RWPE2 (cell line): ENCODE measurements at regions not wholly inside any gene's neighbourhood (a gene's known extent, or its start where the extent isn't known, plus 50 kb on each side); places are given as distances from the start of the nearest gene placed in this dataset.

Source experiments
- ATAC-seq: fragments of 200-7000 bp; cut with Tn5 transposase; 3 replicates; pipeline ENCODE4 v1.9.1; 2021; ENCODE audit warnings: low read depth
- DNase-seq: peaks from one replicate; pipeline ENCODE4 v3.0.0-alpha.2; 2020; ENCODE audit warnings: low spot score
- H3K27ac ChIP-seq: fragments of 450-650 bp; 2 replicates; pipeline ENCODE4 v1.5.1; 2017; ENCODE audit warnings: mild to moderate bottlenecking; ENCODE audit not compliant: poor library complexity, severe bottlenecking
- H3K27me3 ChIP-seq: fragments of 250-450 bp; sonication (Bioruptor Pico); 2 replicates; pipeline ENCODE4 v1.5.1; 2021; ENCODE audit warnings: mild to moderate bottlenecking, moderate library complexity; ENCODE audit not compliant: insufficient read depth, poor library complexity, severe bottlenecking
- H3K36me3 ChIP-seq: fragments of 250-450 bp; sonication (Bioruptor Pico); 2 replicates; pipeline ENCODE4 v1.5.1; 2020; ENCODE audit warnings: low read depth, mild to moderate bottlenecking, moderate library complexity
- H3K4me1 ChIP-seq: fragments of 250-450 bp; sonication (Bioruptor Pico); 2 replicates; pipeline ENCODE4 v1.5.1; 2021; ENCODE audit warnings: mild to moderate bottlenecking, moderate library complexity; ENCODE audit not compliant: insufficient read depth, poor library complexity, severe bottlenecking
- H3K4me3 ChIP-seq: fragments of 250-450 bp; sonication (Bioruptor Pico); 2 replicates; pipeline ENCODE4 v1.5.1; 2021; ENCODE audit warnings: mild to moderate bottlenecking, moderate library complexity; ENCODE audit not compliant: severe bottlenecking
- H3K9me3 ChIP-seq: fragments of 250-450 bp; sonication (Bioruptor Pico); 2 replicates; pipeline ENCODE4 v1.5.1; 2021; ENCODE audit warnings: mild to moderate bottlenecking, moderate library complexity; ENCODE audit not compliant: severe bottlenecking
- TF ChIP-seq, protein P1 (sequence below): fragments of 450-650 bp; IDR thresholded peaks from one replicate; pipeline ENCODE4 v1.5.1; 2017; ENCODE audit warnings: mild to moderate bottlenecking, moderate library complexity; ENCODE audit not compliant: poor library complexity, severe bottlenecking

DNA sequence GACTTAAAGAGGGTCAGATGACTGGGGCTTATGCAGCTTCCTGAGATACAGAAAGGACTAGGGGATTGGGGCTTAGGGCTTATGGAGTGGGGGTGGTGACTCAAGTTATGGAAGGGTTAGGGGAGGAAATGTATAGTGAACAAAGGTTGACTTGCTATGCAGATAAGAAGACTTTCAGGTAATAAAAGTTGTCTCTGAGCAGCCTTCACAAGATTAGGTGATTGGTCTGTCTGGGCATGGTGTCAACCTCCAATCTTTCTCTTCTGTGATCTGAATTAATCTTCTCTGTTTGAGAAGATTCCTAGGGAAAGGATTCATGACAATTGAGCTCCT, 436.5 kb downstream of the SIPA1L2 start:
- H3K9me3 ChIP-seq: no peaks in the 10 kb centered on the region
- H3K4me1 ChIP-seq: no peaks in the 10 kb centered on the region
- ATAC-seq (no peak), DNase-seq (no peak)
- no peak overlapping the region for H3K4me3 ChIP-seq
- TF ChIP-seq, protein P1, sequence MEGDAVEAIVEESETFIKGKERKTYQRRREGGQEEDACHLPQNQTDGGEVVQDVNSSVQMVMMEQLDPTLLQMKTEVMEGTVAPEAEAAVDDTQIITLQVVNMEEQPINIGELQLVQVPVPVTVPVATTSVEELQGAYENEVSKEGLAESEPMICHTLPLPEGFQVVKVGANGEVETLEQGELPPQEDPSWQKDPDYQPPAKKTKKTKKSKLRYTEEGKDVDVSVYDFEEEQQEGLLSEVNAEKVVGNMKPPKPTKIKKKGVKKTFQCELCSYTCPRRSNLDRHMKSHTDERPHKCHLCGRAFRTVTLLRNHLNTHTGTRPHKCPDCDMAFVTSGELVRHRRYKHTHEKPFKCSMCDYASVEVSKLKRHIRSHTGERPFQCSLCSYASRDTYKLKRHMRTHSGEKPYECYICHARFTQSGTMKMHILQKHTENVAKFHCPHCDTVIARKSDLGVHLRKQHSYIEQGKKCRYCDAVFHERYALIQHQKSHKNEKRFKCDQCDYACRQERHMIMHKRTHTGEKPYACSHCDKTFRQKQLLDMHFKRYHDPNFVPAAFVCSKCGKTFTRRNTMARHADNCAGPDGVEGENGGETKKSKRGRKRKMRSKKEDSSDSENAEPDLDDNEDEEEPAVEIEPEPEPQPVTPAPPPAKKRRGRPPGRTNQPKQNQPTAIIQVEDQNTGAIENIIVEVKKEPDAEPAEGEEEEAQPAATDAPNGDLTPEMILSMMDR: no peak
- no peaks in the 10 kb centered on the region for H3K27me3 ChIP-seq
- H3K27ac ChIP-seq: no peak overlapping the region
- H3K36me3 ChIP-seq: no peaks in the 10 kb centered on the region

DNA sequence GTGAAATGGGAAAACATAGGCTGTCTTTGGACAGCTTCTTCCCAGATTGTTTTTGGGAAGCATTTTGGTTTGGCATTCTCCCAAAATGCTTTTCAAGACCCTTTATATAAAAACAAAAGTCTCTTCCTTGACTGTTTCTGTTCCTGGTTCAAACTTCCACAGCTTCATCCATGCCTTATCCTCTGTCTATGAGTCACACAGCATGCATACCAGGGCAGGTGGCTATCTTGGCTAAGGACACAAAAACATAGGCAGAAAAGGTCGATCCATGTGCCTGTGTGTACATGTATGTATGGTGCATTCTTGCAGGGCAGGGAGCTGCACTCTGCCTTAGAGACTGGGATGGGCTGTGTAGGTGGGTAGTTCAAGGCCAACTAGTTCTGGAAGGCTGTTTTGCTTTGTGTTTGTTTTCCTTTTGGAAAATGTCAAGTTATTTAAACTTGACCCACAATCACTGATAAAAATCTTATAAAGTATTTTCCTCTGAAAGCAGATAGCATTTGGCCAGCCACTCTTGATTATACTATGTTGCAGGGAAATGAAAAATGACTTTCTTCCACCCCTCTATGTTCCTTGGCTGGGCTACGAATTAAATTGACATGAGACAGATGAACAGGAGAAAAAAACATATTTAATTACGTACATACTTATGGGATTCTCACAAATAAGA, 437.0 kb downstream of the SIPA1L2 start:
- DNase-seq (no peak), ATAC-seq (no peak)
- no peaks in the 10 kb centered on the region for H3K36me3 ChIP-seq
- H3K27ac ChIP-seq: no peak overlapping the region
- H3K9me3 ChIP-seq: no peaks in the 10 kb centered on the region
- no peaks in the 10 kb centered on the region for H3K4me1 ChIP-seq
- no peak overlapping the region for H3K4me3 ChIP-seq
- no peaks in the 10 kb centered on the region for H3K27me3 ChIP-seq
- TF ChIP-seq, protein P1: no peak

GRCh38 chr1:232191560-232191959, 438.4 kb downstream of the SIPA1L2 start:
- Histone ChIP-seq H3K4me3 (no peak overlapping the region), H3K9me3 (no peaks in the 10 kb centered on the region), H3K27ac (no peak overlapping the region), H3K36me3 (no peaks in the 10 kb centered on the region), H3K4me1 (no peaks in the 10 kb centered on the region), H3K27me3 (no peaks in the 10 kb centered on the region)
- ATAC-seq: no peak
- TF ChIP-seq, protein P1: no peak
- DNase-seq: no peak

GRCh38 chr1:232188318-232188717, 441.6 kb downstream of the SIPA1L2 start:
- no peak for ATAC-seq
- no peaks in the 10 kb centered on the region for H3K9me3 ChIP-seq
- no peaks in the 10 kb centered on the region for H3K4me1 ChIP-seq
- TF ChIP-seq, protein P1: no peak
- no peak for DNase-seq
- no peak overlapping the region for H3K27ac ChIP-seq
- no peaks in the 10 kb centered on the region for H3K27me3 ChIP-seq
- no peaks in the 10 kb centered on the region for H3K36me3 ChIP-seq
- no peak overlapping the region for H3K4me3 ChIP-seq

- no peaks in the 10 kb centered on the region for H3K27me3 ChIP-seq
- DNase-seq: no peak
- no peak for ATAC-seq
- TF ChIP-seq, protein P1: no peak
- H3K4me3 ChIP-seq: no peak overlapping the region
- no peaks in the 10 kb centered on the region for H3K9me3 ChIP-seq
- no peak overlapping the region for H3K27ac ChIP-seq
- H3K4me1 ChIP-seq: no peaks in the 10 kb centered on the region
- H3K36me3 ChIP-seq: no peaks in the 10 kb centered on the region
These were observed 443.0 kb downstream of the SIPA1L2 start for GRCh38 chr1:232186931-232187330.
